Bronchial epithelial cell (primary cell): ENCODE measurements at regions not wholly inside any gene's neighbourhood (a gene's known extent, or its start where the extent isn't known, plus 50 kb on each side); places are given as distances from the start of the nearest gene placed in this dataset.

ENCODE experiments used
- DNase-seq: peaks from one replicate; pipeline ENCODE4 v3.0.0-alpha.2; 2010; ENCODE audit warnings: low read depth
- FAIRE-seq: peaks from 2 replicates; lab custom pipeline; 2011; peaks lifted over from hg19 to GRCh38; lab: Jason Lieb, UNC
- H3K27me3 ChIP-seq: 2 replicates; pipeline ENCODE4 v1.5.1; 2011; ENCODE audit warnings: low read length; ENCODE audit not compliant: control insufficient read depth, insufficient read depth
- H3K36me3 ChIP-seq: 2 replicates; pipeline ENCODE4 v1.5.1; 2011; ENCODE audit warnings: low read length; ENCODE audit not compliant: control insufficient read depth, insufficient read depth
- H3K4me3 ChIP-seq: 2 replicates; pipeline ENCODE4 v1.5.1; 2011; ENCODE audit warnings: mild to moderate bottlenecking, low read depth, low read length, control low read depth
- TF ChIP-seq, protein P1 (sequence below): IDR thresholded peaks from 2 replicates; pipeline ENCODE4 v1.5.1; 2011; ENCODE audit warnings: mild to moderate bottlenecking, moderate library complexity, low read length, control low read depth, inconsistent platforms; ENCODE audit not compliant: insufficient read depth, severe bottlenecking

- Histone ChIP-seq H3K4me3 (no peak overlapping the region), H3K27me3 (no peaks in the 10 kb centered on the region), H3K36me3 (no peaks in the 10 kb centered on the region)
- no peak for FAIRE-seq
- TF ChIP-seq, protein P1, sequence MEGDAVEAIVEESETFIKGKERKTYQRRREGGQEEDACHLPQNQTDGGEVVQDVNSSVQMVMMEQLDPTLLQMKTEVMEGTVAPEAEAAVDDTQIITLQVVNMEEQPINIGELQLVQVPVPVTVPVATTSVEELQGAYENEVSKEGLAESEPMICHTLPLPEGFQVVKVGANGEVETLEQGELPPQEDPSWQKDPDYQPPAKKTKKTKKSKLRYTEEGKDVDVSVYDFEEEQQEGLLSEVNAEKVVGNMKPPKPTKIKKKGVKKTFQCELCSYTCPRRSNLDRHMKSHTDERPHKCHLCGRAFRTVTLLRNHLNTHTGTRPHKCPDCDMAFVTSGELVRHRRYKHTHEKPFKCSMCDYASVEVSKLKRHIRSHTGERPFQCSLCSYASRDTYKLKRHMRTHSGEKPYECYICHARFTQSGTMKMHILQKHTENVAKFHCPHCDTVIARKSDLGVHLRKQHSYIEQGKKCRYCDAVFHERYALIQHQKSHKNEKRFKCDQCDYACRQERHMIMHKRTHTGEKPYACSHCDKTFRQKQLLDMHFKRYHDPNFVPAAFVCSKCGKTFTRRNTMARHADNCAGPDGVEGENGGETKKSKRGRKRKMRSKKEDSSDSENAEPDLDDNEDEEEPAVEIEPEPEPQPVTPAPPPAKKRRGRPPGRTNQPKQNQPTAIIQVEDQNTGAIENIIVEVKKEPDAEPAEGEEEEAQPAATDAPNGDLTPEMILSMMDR = no peak
- DNase-seq = no peak
Observed at GRCh38 chrX:134711135-134711921, 53.1 kb upstream of the PLAC1 start.
